ENCODE measurements at regions not wholly inside any gene's neighbourhood (a gene's known extent, or its start where the extent isn't known, plus 50 kb on each side); places are given as distances from the start of the nearest gene placed in this dataset.

DNA sequence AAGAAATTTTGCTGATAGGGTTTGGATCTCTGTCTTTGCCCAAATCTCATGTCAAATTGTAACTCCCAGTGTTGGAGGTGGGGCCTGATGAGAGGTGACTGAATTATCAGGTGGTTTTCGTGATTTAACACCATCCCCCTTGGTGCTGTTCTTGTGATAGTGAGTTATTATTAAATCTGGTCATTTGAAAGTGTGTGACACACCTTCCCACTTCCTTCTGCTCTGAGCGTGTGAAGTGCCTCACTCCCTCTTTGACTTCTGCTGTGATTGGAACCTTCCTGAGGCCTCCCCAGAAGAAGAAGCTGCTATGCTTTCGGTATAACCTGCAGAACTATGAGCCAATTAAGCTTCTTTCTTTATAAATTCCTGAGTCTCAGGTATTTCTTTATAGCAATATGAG, 632.0 kb downstream of the SLITRK5 start:
- TF ChIP-seq, protein P1, sequence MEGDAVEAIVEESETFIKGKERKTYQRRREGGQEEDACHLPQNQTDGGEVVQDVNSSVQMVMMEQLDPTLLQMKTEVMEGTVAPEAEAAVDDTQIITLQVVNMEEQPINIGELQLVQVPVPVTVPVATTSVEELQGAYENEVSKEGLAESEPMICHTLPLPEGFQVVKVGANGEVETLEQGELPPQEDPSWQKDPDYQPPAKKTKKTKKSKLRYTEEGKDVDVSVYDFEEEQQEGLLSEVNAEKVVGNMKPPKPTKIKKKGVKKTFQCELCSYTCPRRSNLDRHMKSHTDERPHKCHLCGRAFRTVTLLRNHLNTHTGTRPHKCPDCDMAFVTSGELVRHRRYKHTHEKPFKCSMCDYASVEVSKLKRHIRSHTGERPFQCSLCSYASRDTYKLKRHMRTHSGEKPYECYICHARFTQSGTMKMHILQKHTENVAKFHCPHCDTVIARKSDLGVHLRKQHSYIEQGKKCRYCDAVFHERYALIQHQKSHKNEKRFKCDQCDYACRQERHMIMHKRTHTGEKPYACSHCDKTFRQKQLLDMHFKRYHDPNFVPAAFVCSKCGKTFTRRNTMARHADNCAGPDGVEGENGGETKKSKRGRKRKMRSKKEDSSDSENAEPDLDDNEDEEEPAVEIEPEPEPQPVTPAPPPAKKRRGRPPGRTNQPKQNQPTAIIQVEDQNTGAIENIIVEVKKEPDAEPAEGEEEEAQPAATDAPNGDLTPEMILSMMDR (IDR thresholded peaks at IDR 0.05) = no peak
- no peak for TF ChIP-seq POLR2A (IDR thresholded peaks at IDR 0.05)

Data from thyroid gland (tissue), 4 donors.